Cardiac fibroblast (primary cell): ENCODE measurements at regions not wholly inside any gene's neighbourhood (a gene's known extent, or its start where the extent isn't known, plus 50 kb on each side); places are given as distances from the start of the nearest gene placed in this dataset.

ENCODE experiments used
- DNase-seq, 2 donors: peaks; one replicate each; pipeline versions ENCODE4 v3.0.0 to v3.0.0-alpha.2; 2010; ENCODE audit warnings: low read depth in 2 of 2
- H3K4me3 ChIP-seq, 2 donors: replicated peaks in 1 of 2; 1 replicate in 1 of 2; 2 replicates in 1 of 2; pipeline ENCODE4 v1.5.1; 2011; ENCODE audit warnings: low read depth in 2 of 2, low read length in 2 of 2, mild to moderate bottlenecking in 2 of 2, moderate library complexity in 1 of 2
- CTCF ChIP-seq: IDR thresholded peaks from one replicate; pipeline ENCODE4 v1.5.1; 2011; ENCODE audit warnings: low read depth, mild to moderate bottlenecking, low read length, inconsistent platforms

DNA sequence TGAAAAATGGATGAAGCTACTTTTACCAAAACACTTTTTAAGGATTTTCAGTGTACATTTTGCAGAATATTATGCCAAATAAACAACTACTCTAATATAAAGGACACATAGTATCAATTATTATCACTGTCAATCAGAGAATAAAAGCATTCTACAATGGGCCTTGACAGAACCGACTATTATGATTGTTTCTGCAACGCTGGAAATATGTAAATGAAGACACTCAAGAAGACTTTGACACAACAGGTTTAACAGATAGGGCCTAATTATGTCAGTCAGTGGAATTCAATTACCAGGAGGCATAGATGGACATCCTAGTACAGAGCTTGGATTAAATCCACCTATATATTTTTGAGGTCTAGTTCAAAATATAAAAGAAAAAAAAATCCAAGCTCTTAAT is 58.7 kb upstream of the SOX5 start:
- no peak for TF ChIP-seq CTCF
- no peak overlapping the region for H3K4me3 ChIP-seq
- DNase-seq, result no peak
